Smooth muscle cell (in vitro differentiated cells): ENCODE measurements at regions not wholly inside any gene's neighbourhood (a gene's known extent, or its start where the extent isn't known, plus 50 kb on each side); places are given as distances from the start of the nearest gene placed in this dataset.

ENCODE experiments used
- DNase-seq: peaks from one replicate; lab custom pipeline; 2025; ENCODE audit not compliant: unreplicated experiment; lab: John Stamatoyannopoulos, UW
- H2AFZ ChIP-seq: fragments of 200-600 bp; sonication (generic); 2 replicates; pipeline ENCODE4 v1.6.0; 2016; ENCODE audit warnings: antibody characterized with exemption, low read depth, mild to moderate bottlenecking
- H3F3A ChIP-seq: fragments of 200-600 bp; sonication (generic); 2 replicates; pipeline ENCODE4 v1.6.0; 2017; ENCODE audit warnings: antibody characterized with exemption, low read depth
- H3K27ac ChIP-seq: fragments of 200-600 bp; sonication (generic); 2 replicates; pipeline ENCODE4 v1.5.1; 2016; ENCODE audit warnings: low read depth, mild to moderate bottlenecking
- H3K27me3 ChIP-seq: fragments of 200-600 bp; sonication (generic); 2 replicates; pipeline ENCODE4 v1.6.1; 2016; ENCODE audit warnings: low read depth, mild to moderate bottlenecking
- H3K36me3 ChIP-seq: fragments of 200-600 bp; sonication (generic); 2 replicates; pipeline ENCODE4 v1.5.1; 2016; ENCODE audit warnings: low read depth
- H3K4me1 ChIP-seq: fragments of 200-600 bp; sonication (generic); 2 replicates; pipeline ENCODE4 v1.5.1; 2016; ENCODE audit warnings: low read depth
- H3K4me2 ChIP-seq: fragments of 200-600 bp; sonication (generic); 2 replicates; pipeline ENCODE4 v1.6.0; 2016; ENCODE audit warnings: mild to moderate bottlenecking
- H3K4me3 ChIP-seq: fragments of 200-600 bp; sonication (generic); 2 replicates; pipeline ENCODE4 v1.5.1; 2016; ENCODE audit warnings: mild to moderate bottlenecking
- H3K79me2 ChIP-seq: fragments of 200-600 bp; sonication (generic); 2 replicates; pipeline ENCODE4 v1.6.0; 2016; ENCODE audit warnings: low read depth, mild to moderate bottlenecking
- H3K9ac ChIP-seq: fragments of 200-600 bp; sonication (generic); 2 replicates; pipeline ENCODE4 v1.6.0; 2016; ENCODE audit warnings: low read depth
- H3K9me3 ChIP-seq: fragments of 200-600 bp; sonication (generic); replicated peaks from 2 replicates; pipeline ENCODE4 v1.5.1; 2016; ENCODE audit warnings: low read depth
- H4K20me1 ChIP-seq: fragments of 200-600 bp; sonication (generic); 2 replicates; pipeline ENCODE4 v1.6.0; 2016; ENCODE audit warnings: low read depth
- WGBS: methylation state at CpG from one replicate; pipeline ENCODE4 v1.1.7; 2016; ENCODE audit warnings: low lambda C conversion rate; 5-methylcytosine and 5-hydroxymethylcytosine counted together
- TF ChIP-seq, protein P1 (sequence below): fragments of 200-600 bp; sonication (generic); IDR thresholded peaks from 2 replicates; pipeline ENCODE4 v1.5.1; 2017; ENCODE audit warnings: borderline replicate concordance, mild to moderate bottlenecking, antibody characterized with exemption; ENCODE audit not compliant: insufficient read depth, poor library complexity, severe bottlenecking

DNA sequence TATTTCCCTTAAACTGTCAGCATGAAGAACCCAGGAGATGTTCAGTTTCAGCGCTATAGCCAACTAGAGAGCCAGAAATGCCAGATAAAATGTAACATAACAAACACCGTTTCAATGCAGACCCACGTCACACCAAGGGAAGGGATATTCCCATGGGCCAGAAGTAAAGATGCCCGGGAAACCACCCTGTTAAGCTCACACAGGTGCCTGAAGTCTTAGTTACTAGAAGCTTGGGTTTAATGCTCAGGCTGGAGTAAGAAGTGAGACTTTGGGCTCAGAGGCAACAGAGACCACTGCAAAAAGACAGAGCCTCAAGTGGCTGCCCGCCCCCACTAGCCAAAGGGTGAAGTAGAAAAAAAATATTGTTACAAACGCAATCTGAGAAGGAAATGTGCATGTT, 52.3 kb downstream of the SYNE3 start:
- H3K9ac ChIP-seq: no peak overlapping the region
- peaks cover 2% of the 10 kb centered on the region for H3K27me3 ChIP-seq
- H4K20me1 ChIP-seq: peaks cover 11% of the 10 kb centered on the region
- no peaks in the 10 kb centered on the region for H3K9me3 ChIP-seq
- H3K36me3 ChIP-seq: no peaks in the 10 kb centered on the region
- no peak overlapping the region for H3K4me2 ChIP-seq
- no peak for DNase-seq
- no peaks in the 10 kb centered on the region for H3F3A ChIP-seq
- peaks cover 10% of the 10 kb centered on the region for H3K4me1 ChIP-seq
- no peak overlapping the region for H3K4me3 ChIP-seq
- H3K27ac ChIP-seq: no peak overlapping the region
- no peak overlapping the region for H2AFZ ChIP-seq
- H3K79me2 ChIP-seq: no peaks in the 10 kb centered on the region
- 88% methylated on average over 6 of the region's 6 CpGs for WGBS
- TF ChIP-seq, protein P1, sequence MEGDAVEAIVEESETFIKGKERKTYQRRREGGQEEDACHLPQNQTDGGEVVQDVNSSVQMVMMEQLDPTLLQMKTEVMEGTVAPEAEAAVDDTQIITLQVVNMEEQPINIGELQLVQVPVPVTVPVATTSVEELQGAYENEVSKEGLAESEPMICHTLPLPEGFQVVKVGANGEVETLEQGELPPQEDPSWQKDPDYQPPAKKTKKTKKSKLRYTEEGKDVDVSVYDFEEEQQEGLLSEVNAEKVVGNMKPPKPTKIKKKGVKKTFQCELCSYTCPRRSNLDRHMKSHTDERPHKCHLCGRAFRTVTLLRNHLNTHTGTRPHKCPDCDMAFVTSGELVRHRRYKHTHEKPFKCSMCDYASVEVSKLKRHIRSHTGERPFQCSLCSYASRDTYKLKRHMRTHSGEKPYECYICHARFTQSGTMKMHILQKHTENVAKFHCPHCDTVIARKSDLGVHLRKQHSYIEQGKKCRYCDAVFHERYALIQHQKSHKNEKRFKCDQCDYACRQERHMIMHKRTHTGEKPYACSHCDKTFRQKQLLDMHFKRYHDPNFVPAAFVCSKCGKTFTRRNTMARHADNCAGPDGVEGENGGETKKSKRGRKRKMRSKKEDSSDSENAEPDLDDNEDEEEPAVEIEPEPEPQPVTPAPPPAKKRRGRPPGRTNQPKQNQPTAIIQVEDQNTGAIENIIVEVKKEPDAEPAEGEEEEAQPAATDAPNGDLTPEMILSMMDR: no peak

GRCh38 chr14:95463171-95463901, 53.1 kb downstream of the SYNE3 start:
- Histone ChIP-seq H3K9ac (no peak overlapping the region), H3K27ac (no peak overlapping the region), H3K9me3 (no peaks in the 10 kb centered on the region), H3F3A (no peaks in the 10 kb centered on the region), H3K4me2 (no peak overlapping the region), H3K4me1 (peaks cover 10% of the 10 kb centered on the region), H3K4me3 (no peak overlapping the region), H3K36me3 (no peaks in the 10 kb centered on the region), H2AFZ (no peak overlapping the region), H3K79me2 (no peaks in the 10 kb centered on the region), H3K27me3 (peaks cover 2% of the 10 kb centered on the region), H4K20me1 (peaks cover 11% of the 10 kb centered on the region)
- TF ChIP-seq, protein P1: no peak
- DNase-seq: no peak
- WGBS: 88% methylated on average over 9 of the region's 9 CpGs

DNA sequence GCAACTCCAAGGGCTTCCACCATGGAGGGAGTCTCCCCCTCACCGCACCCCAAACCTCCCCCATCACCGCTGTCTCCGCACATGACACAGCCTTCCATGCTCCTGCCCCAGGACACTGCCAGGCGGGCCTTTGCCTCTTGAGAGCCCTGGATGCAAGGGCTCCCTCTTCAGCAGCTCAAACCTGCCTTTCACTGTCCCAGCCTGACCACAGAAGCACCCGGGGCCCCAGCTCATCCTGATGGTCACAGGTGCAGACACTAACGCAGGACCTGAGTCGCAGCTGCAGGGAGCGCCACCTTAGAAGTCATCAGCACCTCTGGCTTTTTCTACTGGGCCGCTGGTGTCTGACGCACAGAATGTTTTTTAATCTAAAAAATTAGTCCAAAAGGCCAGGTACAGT, 54.0 kb downstream of the SYNE3 start:
- Histone ChIP-seq H3K27me3 (peaks cover 2% of the 10 kb centered on the region), H3K4me2 (no peak overlapping the region), H3F3A (no peaks in the 10 kb centered on the region), H4K20me1 (peaks cover 11% of the 10 kb centered on the region), H3K9me3 (no peaks in the 10 kb centered on the region), H3K4me1 (peaks cover 10% of the 10 kb centered on the region), H2AFZ (no peak overlapping the region), H3K4me3 (no peak overlapping the region), H3K9ac (no peak overlapping the region), H3K36me3 (no peaks in the 10 kb centered on the region), H3K79me2 (no peaks in the 10 kb centered on the region), H3K27ac (no peak overlapping the region)
- TF ChIP-seq, protein P1: no peak
- no peak for DNase-seq
- WGBS: 97% methylated on average over 10 of the region's 10 CpGs
